ENCODE measurements at regions not wholly inside any gene's neighbourhood (a gene's known extent, or its start where the extent isn't known, plus 50 kb on each side); places are given as distances from the start of the nearest gene placed in this dataset.

GRCh38 chr5:82809420-82810143 is 267.6 kb downstream of the TMEM167A start:
- DNase-seq (ENCODE audit: low read depth, low spot score) = no peak

GRCh38 chr5:82808960-82809359 is 268.2 kb downstream of the TMEM167A start:
- DNase-seq (ENCODE audit: low read depth, low spot score) = no peak

- no peak for DNase-seq (ENCODE audit: low read depth, low spot score)
These were observed 270.2 kb downstream of the TMEM167A start for GRCh38 chr5:82807021-82807420.

- DNase-seq (ENCODE audit: low read depth, low spot score) = no peak
These were observed 270.7 kb downstream of the TMEM167A start for GRCh38 chr5:82806513-82806912.

GRCh38 chr5:82804155-82804690 is 273.0 kb downstream of the TMEM167A start:
- DNase-seq (ENCODE audit: low read depth, low spot score) = no peak

GRCh38 chr5:82802954-82803353 is 274.2 kb downstream of the TMEM167A start:
- DNase-seq (ENCODE audit: low read depth, low spot score) = no peak

GRCh38 chr5:82800826-82801225 is 276.4 kb downstream of the TMEM167A start:
- no peak for DNase-seq (ENCODE audit: low read depth, low spot score)

- DNase-seq (ENCODE audit: low read depth, low spot score) = no peak
These were observed 277.7 kb downstream of the TMEM167A start for GRCh38 chr5:82799361-82800077.

GRCh38 chr5:82798676-82799075 is 278.5 kb downstream of the TMEM167A start:
- DNase-seq (ENCODE audit: low read depth, low spot score) = no peak

GRCh38 chr5:82796643-82797416 is 280.4 kb downstream of the TMEM167A start:
- DNase-seq (ENCODE audit: low read depth, low spot score) = no peak

- no peak for DNase-seq (ENCODE audit: low read depth, low spot score)
These were observed 282.3 kb downstream of the TMEM167A start for GRCh38 chr5:82794876-82795275.

- peak; percentile 3 for DNase-seq (ENCODE audit: low read depth, low spot score)
These were observed 283.3 kb downstream of the TMEM167A start for GRCh38 chr5:82793808-82794419.

- no peak for DNase-seq (ENCODE audit: low read depth, low spot score)
These were observed 285.1 kb downstream of the TMEM167A start for GRCh38 chr5:82792096-82792495.

GRCh38 chr5:82789095-82789494 is 288.1 kb downstream of the TMEM167A start:
- DNase-seq (ENCODE audit: low read depth, low spot score) = no peak

GRCh38 chr5:82786748-82787147 is 290.4 kb downstream of the TMEM167A start:
- DNase-seq (ENCODE audit: low read depth, low spot score) = no peak

GRCh38 chr5:82785882-82786509 is 291.2 kb downstream of the TMEM167A start:
- DNase-seq (ENCODE audit: low read depth, low spot score) = no peak

GRCh38 chr5:82785456-82785855 is 291.7 kb downstream of the TMEM167A start:
- no peak for DNase-seq (ENCODE audit: low read depth, low spot score)

- DNase-seq (ENCODE audit: low read depth, low spot score) = no peak
These were observed 292.7 kb downstream of the TMEM167A start for GRCh38 chr5:82784521-82784920.

GRCh38 chr5:82777106-82777505 is 300.1 kb downstream of the TMEM167A start:
- DNase-seq (ENCODE audit: low read depth, low spot score) = no peak

GRCh38 chr5:82772281-82772680 is 304.9 kb downstream of the TMEM167A start:
- DNase-seq (ENCODE audit: low read depth, low spot score) = no peak

GRCh38 chr5:82766206-82766605 is 311.0 kb downstream of the TMEM167A start:
- no peak for DNase-seq (ENCODE audit: low read depth, low spot score)
